IPS-18a (cell line): ENCODE measurements at regions not wholly inside any gene's neighbourhood (a gene's known extent, or its start where the extent isn't known, plus 50 kb on each side); places are given as distances from the start of the nearest gene placed in this dataset.
"Not testable (repeated sequence)": the region's sequence is repeated elsewhere in the genome, so short reads cannot be mapped to it uniquely, and the experiment has no call there.

Experiments
- H3K27ac ChIP-seq: one replicate; pipeline ENCODE4 v1.5.1; 2013; ENCODE audit warnings: low read length
- H3K27me3 ChIP-seq: one replicate; pipeline ENCODE4 v1.6.1; 2013; ENCODE audit warnings: mild to moderate bottlenecking, low read length; ENCODE audit not compliant: control insufficient read depth, insufficient read depth
- H3K36me3 ChIP-seq: one replicate; pipeline ENCODE4 v1.6.1; 2013; ENCODE audit warnings: low read depth, low read length; ENCODE audit not compliant: control insufficient read depth
- H3K4me1 ChIP-seq: one replicate; pipeline ENCODE4 v1.6.1; 2013; ENCODE audit warnings: low read depth, low read length; ENCODE audit not compliant: control insufficient read depth
- H3K4me3 ChIP-seq: one replicate; pipeline ENCODE4 v1.5.1; 2013; ENCODE audit warnings: low read length
- H3K9ac ChIP-seq: one replicate; pipeline ENCODE4 v1.6.1; 2013; ENCODE audit warnings: mild to moderate bottlenecking, low read length, moderate library complexity
- H3K9me3 ChIP-seq: one replicate; pipeline ENCODE4 v1.6.1; 2013; ENCODE audit warnings: low read depth, low read length; ENCODE audit not compliant: control insufficient read depth

DNA sequence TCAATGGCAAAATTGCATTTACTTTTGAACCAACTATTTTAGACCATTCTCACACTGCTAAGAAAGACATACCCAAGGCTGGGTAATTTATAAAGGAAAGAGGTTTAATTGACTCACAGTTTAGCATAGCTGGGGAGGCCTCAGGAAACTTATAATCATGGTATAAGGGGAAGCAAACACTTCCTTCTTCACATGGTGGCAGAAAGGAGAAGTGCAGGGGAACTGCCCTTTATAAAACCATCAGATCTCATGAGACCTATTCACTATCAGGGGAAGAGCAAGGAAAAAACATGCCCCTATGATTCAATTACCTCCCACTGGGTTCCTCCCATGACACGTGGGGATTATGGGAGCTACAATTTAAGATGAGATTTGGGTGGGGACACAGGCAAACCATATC lies 181.5 kb downstream of the MZT1 start:
- not testable (repeated sequence) for H3K27me3 ChIP-seq, H3K4me3 ChIP-seq, H3K9ac ChIP-seq, H3K36me3 ChIP-seq, H3K4me1 ChIP-seq, H3K9me3 ChIP-seq, H3K27ac ChIP-seq

DNA sequence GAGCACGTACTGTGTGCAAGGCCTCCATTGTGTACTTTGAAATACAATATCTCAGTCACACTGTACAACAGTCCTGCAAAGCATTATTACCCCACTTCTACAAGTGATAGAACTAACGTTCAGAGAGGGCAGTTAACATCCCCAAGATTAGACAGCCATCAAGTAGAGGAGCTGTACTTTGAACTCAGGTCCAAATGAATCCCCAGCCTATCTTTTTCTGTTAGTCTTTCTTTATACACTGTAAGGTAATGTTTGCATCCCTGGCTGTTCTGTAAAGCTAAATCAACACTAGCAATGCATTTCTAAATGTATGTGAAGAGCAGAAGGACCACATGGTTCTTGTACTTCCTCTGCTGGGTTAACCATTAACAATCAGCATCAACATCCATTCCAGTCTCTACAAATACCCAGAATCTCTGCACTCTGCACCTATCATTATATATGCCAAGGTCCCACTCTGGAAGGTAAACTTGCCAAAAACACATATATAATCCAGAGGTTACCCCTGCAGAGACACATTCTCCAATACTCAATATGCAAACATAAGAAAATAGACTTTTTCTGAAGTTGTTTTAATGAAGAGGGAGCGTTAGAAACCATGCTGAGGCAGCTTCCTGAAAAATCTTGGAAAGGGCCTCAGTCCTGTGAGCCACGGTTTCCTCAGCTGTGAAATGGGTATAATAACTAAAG lies 182.3 kb downstream of the MZT1 start:
- H3K9ac ChIP-seq, result no peak overlapping the region
- H3K36me3 ChIP-seq, result no peaks in the 10 kb centered on the region
- no peak overlapping the region for H3K4me3 ChIP-seq
- H3K4me1 ChIP-seq, result no peaks in the 10 kb centered on the region
- no peak overlapping the region for H3K27ac ChIP-seq
- H3K9me3 ChIP-seq, result no peaks in the 10 kb centered on the region
- H3K27me3 ChIP-seq, result no peaks in the 10 kb centered on the region

DNA sequence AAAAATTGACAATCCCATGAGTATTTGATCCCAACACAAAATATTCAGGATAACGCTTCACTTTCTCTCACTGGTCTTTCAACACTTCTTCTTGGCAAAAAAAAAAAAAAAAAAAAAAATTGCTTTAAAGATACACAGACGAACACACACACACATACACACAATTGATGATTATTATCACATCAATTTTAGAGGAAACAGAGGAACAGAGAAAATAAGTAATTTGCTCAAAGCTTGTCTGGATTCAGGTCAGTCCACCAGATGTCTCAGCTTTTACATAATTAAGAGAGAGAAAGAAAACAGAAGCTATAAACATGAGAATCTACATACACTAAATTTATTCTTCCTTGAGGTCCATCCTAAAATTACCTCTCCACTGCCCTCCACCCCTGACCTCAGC lies 183.4 kb downstream of the MZT1 start:
- H3K4me3 ChIP-seq, result no peak overlapping the region
- no peak overlapping the region for H3K27ac ChIP-seq
- no peaks in the 10 kb centered on the region for H3K4me1 ChIP-seq
- H3K9ac ChIP-seq, result no peak overlapping the region
- no peaks in the 10 kb centered on the region for H3K9me3 ChIP-seq
- no peaks in the 10 kb centered on the region for H3K27me3 ChIP-seq
- H3K36me3 ChIP-seq, result no peaks in the 10 kb centered on the region

DNA sequence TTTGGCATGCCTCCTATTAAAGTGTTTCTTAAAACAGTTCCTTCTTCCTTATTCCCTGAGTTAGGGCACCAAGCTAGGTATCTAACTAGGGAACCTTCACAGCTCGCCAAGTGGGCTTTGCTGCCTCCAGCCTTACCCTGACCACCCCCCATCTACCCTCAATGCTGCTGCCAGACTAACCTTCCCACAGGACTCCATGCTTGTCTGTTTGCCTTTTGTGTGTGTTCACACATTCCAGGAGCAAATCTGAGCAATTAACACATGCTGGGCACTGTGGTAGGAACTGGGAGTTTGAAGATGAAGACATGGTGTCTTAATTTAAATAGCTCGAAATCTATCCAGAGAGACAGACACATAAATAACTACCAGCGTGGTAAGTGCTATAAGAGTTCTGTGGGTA lies 185.2 kb downstream of the MZT1 start:
- Histone ChIP-seq H3K27me3 (no peaks in the 10 kb centered on the region), H3K4me3 (no peak overlapping the region), H3K4me1 (no peaks in the 10 kb centered on the region), H3K36me3 (no peaks in the 10 kb centered on the region), H3K27ac (no peak overlapping the region), H3K9me3 (no peaks in the 10 kb centered on the region), H3K9ac (no peak overlapping the region)

DNA sequence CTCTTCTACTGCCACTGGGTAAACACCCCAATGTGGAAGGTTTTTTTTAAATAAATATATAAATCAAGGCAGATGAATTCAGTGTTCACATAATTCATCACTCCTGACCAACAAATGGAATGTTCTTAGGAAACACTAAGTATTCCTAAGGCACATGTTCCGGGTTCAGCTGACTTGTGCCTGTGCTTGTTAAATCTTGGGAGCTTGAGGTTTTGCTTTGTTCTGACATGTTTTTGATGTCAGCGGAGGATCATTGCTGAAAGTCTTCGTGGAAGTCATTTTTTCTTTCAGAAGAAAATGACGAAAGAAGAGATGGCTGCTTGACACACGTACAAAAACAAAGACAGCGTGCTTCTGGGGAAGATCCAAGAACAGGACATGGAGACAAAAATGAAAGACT lies 185.8 kb downstream of the MZT1 start:
- Histone ChIP-seq H3K4me3 (no peak overlapping the region), H3K9ac (no peak overlapping the region), H3K4me1 (no peaks in the 10 kb centered on the region), H3K27me3 (no peaks in the 10 kb centered on the region), H3K36me3 (no peaks in the 10 kb centered on the region), H3K9me3 (no peaks in the 10 kb centered on the region), H3K27ac (no peak overlapping the region)

DNA sequence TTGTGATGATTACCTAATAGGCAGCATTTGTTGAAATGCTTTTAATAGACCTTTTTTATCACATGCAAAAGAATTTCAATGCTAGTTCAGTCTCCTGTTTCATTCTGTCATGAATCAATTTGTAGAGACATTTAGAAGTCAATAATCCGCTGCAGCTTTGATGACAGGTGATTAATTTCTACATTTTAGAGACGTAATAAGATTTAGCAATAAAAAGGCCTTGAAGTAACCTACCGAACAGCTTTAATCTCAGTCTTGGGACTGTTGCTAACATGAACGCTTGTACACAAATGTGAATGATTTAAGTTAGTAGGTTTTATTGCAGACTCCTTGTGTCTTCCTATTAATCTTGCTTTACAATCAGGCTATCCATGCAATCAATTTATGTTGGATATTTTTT lies 186.5 kb downstream of the MZT1 start:
- H3K9me3 ChIP-seq, result no peaks in the 10 kb centered on the region
- no peaks in the 10 kb centered on the region for H3K27me3 ChIP-seq
- no peaks in the 10 kb centered on the region for H3K4me1 ChIP-seq
- no peaks in the 10 kb centered on the region for H3K36me3 ChIP-seq
- H3K27ac ChIP-seq, result no peak overlapping the region
- H3K9ac ChIP-seq, result no peak overlapping the region
- no peak overlapping the region for H3K4me3 ChIP-seq

DNA sequence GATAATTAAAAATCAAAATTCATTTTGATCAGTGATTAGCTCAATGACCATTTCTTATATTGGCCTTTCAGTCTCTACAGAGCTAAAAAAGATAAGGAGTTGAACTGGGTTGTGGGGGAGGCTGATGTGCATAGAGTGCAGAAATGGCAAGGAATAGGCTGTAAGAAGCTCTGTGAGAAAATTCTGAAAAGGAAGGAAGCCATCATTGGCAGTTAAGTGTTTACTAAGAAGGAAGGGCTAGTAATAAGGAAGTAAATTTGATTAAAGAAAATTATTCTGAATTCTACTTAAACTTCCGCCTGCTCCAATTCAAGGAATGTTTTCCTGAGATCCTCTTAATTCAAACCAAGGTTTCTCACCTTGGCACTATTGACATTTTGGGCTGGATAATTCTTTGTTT lies 187.5 kb downstream of the MZT1 start:
- no peak overlapping the region for H3K9ac ChIP-seq
- no peaks in the 10 kb centered on the region for H3K9me3 ChIP-seq
- peaks cover 3% of the 10 kb centered on the region for H3K4me1 ChIP-seq
- no peak overlapping the region for H3K4me3 ChIP-seq
- no peaks in the 10 kb centered on the region for H3K27me3 ChIP-seq
- no peak overlapping the region for H3K27ac ChIP-seq
- H3K36me3 ChIP-seq, result no peaks in the 10 kb centered on the region

DNA sequence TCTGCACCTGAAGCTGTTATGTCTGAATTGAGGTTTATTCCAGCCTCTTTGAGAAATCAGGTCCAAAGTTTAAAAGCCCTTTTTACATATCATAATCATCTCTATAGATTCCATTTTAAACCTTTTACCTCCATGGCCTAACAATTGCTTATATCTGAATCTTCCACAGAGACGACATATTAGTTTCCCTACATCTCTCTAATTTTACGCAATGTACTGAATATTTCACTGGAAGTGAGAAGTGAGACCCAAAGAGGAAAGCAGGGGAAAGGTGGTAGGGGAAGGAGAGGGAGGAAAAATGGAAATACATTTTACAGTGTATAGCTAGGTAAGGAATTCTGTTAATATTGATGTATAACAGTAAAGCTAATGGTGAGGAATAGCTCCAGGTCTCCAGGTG lies 189.6 kb downstream of the MZT1 start:
- Histone ChIP-seq H3K27me3 (no peaks in the 10 kb centered on the region), H3K4me3 (no peak overlapping the region), H3K9me3 (no peaks in the 10 kb centered on the region), H3K27ac (no peak overlapping the region), H3K4me1 (peaks cover 7% of the 10 kb centered on the region), H3K9ac (no peak overlapping the region), H3K36me3 (no peaks in the 10 kb centered on the region)

DNA sequence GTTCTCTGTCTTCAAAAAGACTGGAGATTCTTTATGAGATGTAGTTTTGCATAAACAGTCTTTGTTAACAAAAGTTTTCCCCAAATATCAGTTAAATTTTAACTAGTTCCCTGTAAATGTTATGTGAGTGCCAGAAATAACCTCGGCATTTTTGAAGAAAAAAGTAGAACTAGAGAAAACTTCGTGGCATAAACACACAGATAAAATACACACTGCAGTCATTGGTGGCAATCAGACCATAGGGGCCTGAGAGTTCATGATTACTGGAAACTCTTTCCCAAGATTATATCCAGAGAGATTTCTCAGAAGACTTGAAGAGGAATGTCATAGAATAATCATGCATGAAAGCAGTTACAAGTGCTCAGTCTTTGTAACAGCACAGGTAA lies 190.0 kb downstream of the MZT1 start:
- H3K36me3 ChIP-seq, result no peaks in the 10 kb centered on the region
- peaks cover 7% of the 10 kb centered on the region for H3K4me1 ChIP-seq

DNA sequence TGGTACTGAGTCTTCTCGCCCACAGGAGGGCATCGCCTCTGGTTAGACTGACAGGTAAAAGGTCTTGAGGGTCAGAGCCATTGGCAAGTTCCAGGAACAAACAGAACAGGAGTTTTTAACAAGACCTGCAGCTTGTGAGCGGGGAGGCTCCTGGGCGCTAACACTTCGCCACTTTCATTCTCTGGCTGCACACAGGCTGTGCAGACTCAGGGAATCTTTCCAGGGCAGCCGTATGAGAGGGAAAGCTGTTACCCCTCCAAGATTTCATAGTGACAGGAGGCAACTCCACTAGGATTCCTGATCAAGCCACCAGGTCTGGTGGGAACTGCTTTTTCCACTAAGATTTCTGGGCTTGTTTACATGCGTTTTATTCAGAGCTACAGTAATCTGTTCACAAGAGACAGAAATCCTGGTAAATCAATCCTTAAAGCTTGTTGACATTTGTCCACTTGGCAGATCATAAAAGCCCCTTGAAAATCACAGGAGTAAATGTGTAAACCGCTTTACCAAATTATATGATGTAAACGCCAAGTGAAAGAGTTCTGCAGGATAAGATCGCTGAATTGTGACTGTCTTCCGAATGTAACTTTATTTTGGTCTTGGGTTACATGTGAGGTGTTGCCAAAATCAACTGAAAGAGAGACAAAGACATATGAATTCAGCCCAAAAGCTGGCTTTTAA lies 190.6 kb downstream of the MZT1 start:
- H3K27ac ChIP-seq, result no peak overlapping the region
- no peaks in the 10 kb centered on the region for H3K27me3 ChIP-seq

More for the DNA sequence above, 190.0 kb downstream of the MZT1 start:
- H3K27ac ChIP-seq, result no peak overlapping the region
- no peaks in the 10 kb centered on the region for H3K27me3 ChIP-seq
- H3K9ac ChIP-seq, result no peak overlapping the region
- H3K4me3 ChIP-seq, result no peak overlapping the region
- H3K9me3 ChIP-seq, result no peaks in the 10 kb centered on the region

DNA sequence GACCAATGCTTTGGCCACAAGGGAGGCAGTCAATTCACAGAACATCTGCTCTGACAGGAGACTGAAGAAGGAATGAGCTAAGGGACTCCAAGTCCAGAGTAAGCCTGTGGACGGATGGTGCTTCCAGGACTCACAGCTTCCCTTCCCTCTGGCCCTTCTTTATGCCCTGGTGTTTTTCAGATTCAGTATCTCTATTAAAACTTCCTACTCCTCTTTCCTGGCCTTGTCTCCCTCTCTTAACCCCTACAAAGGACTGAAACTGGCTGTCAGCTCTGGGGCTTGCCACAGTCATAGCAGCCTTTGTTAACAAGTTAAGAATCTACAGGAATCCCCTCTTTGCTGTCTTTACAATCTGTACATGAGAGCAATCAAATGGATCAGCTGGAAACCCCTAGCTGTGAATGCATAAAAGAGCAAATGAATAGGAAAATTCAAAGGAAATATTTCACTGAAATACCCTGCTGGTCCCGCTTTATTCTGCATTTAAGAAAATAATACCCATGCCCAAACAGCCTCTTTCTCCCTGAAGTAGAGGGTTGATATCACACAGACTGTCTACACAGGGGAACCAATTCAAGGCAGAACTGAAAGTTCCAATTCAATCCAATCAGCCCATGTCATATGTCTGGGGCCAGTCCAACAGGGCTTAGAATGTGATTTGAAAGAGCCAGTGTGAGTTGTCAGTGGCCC lies 192.3 kb downstream of the MZT1 start:
- H3K36me3 ChIP-seq, result no peaks in the 10 kb centered on the region
- no peak overlapping the region for H3K27ac ChIP-seq
- peaks cover 2% of the 10 kb centered on the region for H3K27me3 ChIP-seq
- H3K4me3 ChIP-seq, result no peak overlapping the region
- H3K4me1 ChIP-seq, result peaks cover 10% of the 10 kb centered on the region
- H3K9ac ChIP-seq, result no peak overlapping the region
- no peaks in the 10 kb centered on the region for H3K9me3 ChIP-seq

More for the DNA sequence above, 190.6 kb downstream of the MZT1 start:
- Histone ChIP-seq H3K4me3 (no peak overlapping the region), H3K36me3 (no peaks in the 10 kb centered on the region), H3K4me1 (peaks cover 7% of the 10 kb centered on the region), H3K9me3 (no peaks in the 10 kb centered on the region), H3K9ac (no peak overlapping the region)

DNA sequence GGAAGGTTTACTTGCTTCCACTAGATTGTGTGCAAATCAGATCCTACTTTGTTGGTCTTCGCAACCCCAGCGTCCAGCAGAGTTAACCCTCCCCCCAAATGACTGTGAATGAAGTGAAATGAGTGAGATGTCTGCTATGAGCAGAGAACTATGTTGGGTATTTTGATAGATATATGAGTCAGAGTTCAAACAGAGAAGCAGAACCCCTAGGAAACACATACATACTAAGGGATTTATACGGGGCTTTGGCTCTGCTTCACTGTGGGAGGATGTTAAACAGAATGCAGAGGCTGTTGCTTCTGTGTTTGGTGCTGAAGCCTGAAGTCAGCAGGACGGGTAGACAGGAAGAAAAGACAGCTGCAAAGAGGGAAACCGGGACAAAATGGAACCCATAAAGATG lies 197.0 kb downstream of the MZT1 start:
- H3K36me3 ChIP-seq, result no peaks in the 10 kb centered on the region
- peaks cover 11% of the 10 kb centered on the region for H3K27me3 ChIP-seq
- peaks cover 16% of the 10 kb centered on the region for H3K4me1 ChIP-seq
- no peak overlapping the region for H3K4me3 ChIP-seq
- H3K9ac ChIP-seq, result no peak overlapping the region
- H3K9me3 ChIP-seq, result no peaks in the 10 kb centered on the region
- H3K27ac ChIP-seq, result no peak overlapping the region
